ENCODE measurements at regions not wholly inside any gene's neighbourhood (a gene's known extent, or its start where the extent isn't known, plus 50 kb on each side); places are given as distances from the start of the nearest gene placed in this dataset.

GRCh38 chr13:75129331-75129730 is 352.6 kb downstream of the TBC1D4 start:
- no peak for TF ChIP-seq CTCF (conservative IDR thresholded peaks at IDR 0.05)
- no peak overlapping the region for H3K27ac ChIP-seq

- H3K27ac ChIP-seq = no peak overlapping the region
- TF ChIP-seq CTCF (conservative IDR thresholded peaks at IDR 0.05) = no peak
These were observed 357.6 kb downstream of the TBC1D4 start for GRCh38 chr13:75124415-75124814.

- TF ChIP-seq CTCF (conservative IDR thresholded peaks at IDR 0.05) = no peak
- no peak overlapping the region for H3K27ac ChIP-seq
These were observed 358.5 kb downstream of the TBC1D4 start for GRCh38 chr13:75123428-75123827.

GRCh38 chr13:75120085-75120484 is 361.9 kb downstream of the TBC1D4 start:
- TF ChIP-seq CTCF (conservative IDR thresholded peaks at IDR 0.05) = no peak
- no peak overlapping the region for H3K27ac ChIP-seq

GRCh38 chr13:75115171-75115570 is 366.8 kb downstream of the TBC1D4 start:
- no peak for TF ChIP-seq CTCF (conservative IDR thresholded peaks at IDR 0.05)
- no peak overlapping the region for H3K27ac ChIP-seq

- TF ChIP-seq CTCF (conservative IDR thresholded peaks at IDR 0.05) = no peak
- H3K27ac ChIP-seq = no peak overlapping the region
These were observed 378.0 kb downstream of the TBC1D4 start for GRCh38 chr13:75103976-75104375.

- TF ChIP-seq CTCF (conservative IDR thresholded peaks at IDR 0.05) = no peak
- H3K27ac ChIP-seq = no peak overlapping the region
These were observed 379.8 kb downstream of the TBC1D4 start for GRCh38 chr13:75102001-75102716.
